Activated naive CD4-positive, alpha-beta T cell treated with anti-CD3 and anti-CD28 coated beads, Interleukin-2, amount 10 ng/mL, durations not matched to agents 7 days and 5 days (primary cell): ENCODE measurements at regions not wholly inside any gene's neighbourhood (a gene's known extent, or its start where the extent isn't known, plus 50 kb on each side); places are given as distances from the start of the nearest gene placed in this dataset.

ENCODE experiments used
- CTCF ChIA-PET: fragments of 350-600 bp; sonication (Branson Sonifier 250); formaldehyde crosslinking; loops from one replicate; lab custom pipeline; 2021; ENCODE audit warnings: antibody characterized with exemption; lab: Charles Lee
- DNase-seq: peaks from one replicate; pipeline ENCODE4 v3.0.0-alpha.2; 2020
- H3K27ac Mint-ChIP-seq: one replicate; pipeline ENCODE4 v1.8.0; 2021; ENCODE audit warnings: mild to moderate bottlenecking, moderate library complexity, mixed read lengths
- H3K27me3 Mint-ChIP-seq: one replicate; pipeline ENCODE4 v1.8.0; 2021; ENCODE audit warnings: mild to moderate bottlenecking, mixed read lengths
- H3K36me3 Mint-ChIP-seq: one replicate; pipeline ENCODE4 v1.8.0; 2021; ENCODE audit warnings: mixed read lengths
- H3K4me1 Mint-ChIP-seq: one replicate; pipeline ENCODE4 v1.8.0; 2021; ENCODE audit warnings: mixed read lengths
- H3K4me3 Mint-ChIP-seq: one replicate; pipeline ENCODE4 v1.8.0; 2021; ENCODE audit warnings: mild to moderate bottlenecking, moderate library complexity, mixed read lengths
- H3K9me3 Mint-ChIP-seq: one replicate; pipeline ENCODE4 v1.8.0; 2021; ENCODE audit warnings: mixed read lengths

GRCh38 chr2:13574831-13575230, 858.1 kb downstream of the TRIB2 start:
- CTCF ChIA-PET = no interaction called here
- Mint-ChIP-seq H3K27ac (no peak overlapping the region), H3K4me3 (no peak overlapping the region), H3K36me3 (no peaks in the 10 kb centered on the region), H3K27me3 (no peaks in the 10 kb centered on the region), H3K9me3 (peaks cover 3% of the 10 kb centered on the region), H3K4me1 (no peaks in the 10 kb centered on the region)
- no peak for DNase-seq

GRCh38 chr2:13576406-13577036, 859.8 kb downstream of the TRIB2 start:
- Mint-ChIP-seq H3K9me3 (peaks cover 3% of the 10 kb centered on the region), H3K4me3 (no peak overlapping the region), H3K27me3 (no peaks in the 10 kb centered on the region), H3K27ac (no peak overlapping the region), H3K4me1 (no peaks in the 10 kb centered on the region), H3K36me3 (no peaks in the 10 kb centered on the region)
- CTCF ChIA-PET = no interaction called here
- DNase-seq = no peak

DNA sequence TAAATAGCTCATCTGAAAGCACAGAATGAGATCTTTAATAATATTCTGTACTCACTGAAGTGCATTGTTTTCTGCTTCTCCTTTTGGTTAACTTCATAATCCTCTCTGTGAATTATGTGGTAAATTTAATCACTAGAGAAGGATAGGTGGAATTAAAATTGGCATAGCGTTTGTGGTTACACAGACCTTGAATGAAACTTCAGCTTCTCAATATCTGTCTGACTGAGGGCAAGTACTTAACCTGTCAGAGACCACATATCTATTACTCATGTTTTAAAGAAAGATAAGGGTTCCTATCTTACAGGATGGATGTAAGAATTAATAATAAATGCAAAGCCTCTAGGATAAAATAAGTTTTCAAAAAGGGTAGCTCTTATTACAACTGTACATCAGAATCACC, 861.8 kb downstream of the TRIB2 start:
- no peaks in the 10 kb centered on the region for H3K4me1 Mint-ChIP-seq
- H3K9me3 Mint-ChIP-seq = no peaks in the 10 kb centered on the region
- H3K36me3 Mint-ChIP-seq = no peaks in the 10 kb centered on the region
- no peak overlapping the region for H3K27ac Mint-ChIP-seq
- DNase-seq = no peak
- no peak overlapping the region for H3K4me3 Mint-ChIP-seq
- CTCF ChIA-PET = no interaction called here
- H3K27me3 Mint-ChIP-seq = no peaks in the 10 kb centered on the region

DNA sequence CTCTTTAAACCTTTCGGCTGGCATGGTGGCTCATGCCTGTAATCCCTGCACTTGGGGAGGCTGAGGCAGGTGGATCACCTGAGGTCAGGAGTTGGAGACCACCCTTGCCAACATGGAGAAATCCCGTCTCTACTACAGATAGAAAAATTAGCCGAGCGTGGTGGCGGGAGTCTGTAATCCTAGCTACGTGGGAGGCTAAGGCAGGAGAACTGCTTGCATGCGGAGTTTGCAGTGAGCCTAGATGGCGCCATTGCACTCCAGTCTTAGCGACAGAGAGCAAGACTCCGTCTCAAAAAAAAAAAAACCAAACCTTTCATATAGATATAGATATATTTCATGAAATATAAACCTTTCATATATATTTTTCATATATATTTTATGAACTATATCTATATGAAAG, 864.7 kb downstream of the TRIB2 start:
- Mint-ChIP-seq H3K27ac (no peak overlapping the region), H3K4me1 (no peaks in the 10 kb centered on the region), H3K27me3 (no peaks in the 10 kb centered on the region), H3K36me3 (no peaks in the 10 kb centered on the region), H3K4me3 (no peak overlapping the region), H3K9me3 (no peaks in the 10 kb centered on the region)
- DNase-seq = no peak
- CTCF ChIA-PET = no interaction called here

DNA sequence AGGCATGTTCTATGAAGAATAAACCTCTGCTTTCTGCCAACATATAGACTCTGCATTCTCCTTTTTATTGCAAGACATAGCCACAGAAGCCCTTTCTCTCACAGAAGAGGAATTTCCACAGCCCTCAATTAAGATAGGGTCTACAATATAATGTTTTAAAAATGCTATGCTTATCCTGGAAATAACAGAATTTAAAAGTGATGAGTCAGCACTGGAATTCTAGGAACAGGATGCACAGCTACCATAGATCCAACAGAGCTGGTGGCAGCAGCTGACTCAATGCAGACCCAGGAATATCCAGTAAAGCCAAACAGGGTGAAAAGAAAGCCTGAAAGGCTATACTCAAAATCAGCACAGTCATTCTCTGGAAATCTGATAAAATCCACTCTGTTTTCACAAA, 866.9 kb downstream of the TRIB2 start:
- Mint-ChIP-seq H3K27me3 (no peaks in the 10 kb centered on the region), H3K4me3 (no peak overlapping the region), H3K9me3 (no peaks in the 10 kb centered on the region), H3K36me3 (no peaks in the 10 kb centered on the region), H3K4me1 (no peaks in the 10 kb centered on the region), H3K27ac (no peak overlapping the region)
- CTCF ChIA-PET = no interaction called here
- DNase-seq = no peak

DNA sequence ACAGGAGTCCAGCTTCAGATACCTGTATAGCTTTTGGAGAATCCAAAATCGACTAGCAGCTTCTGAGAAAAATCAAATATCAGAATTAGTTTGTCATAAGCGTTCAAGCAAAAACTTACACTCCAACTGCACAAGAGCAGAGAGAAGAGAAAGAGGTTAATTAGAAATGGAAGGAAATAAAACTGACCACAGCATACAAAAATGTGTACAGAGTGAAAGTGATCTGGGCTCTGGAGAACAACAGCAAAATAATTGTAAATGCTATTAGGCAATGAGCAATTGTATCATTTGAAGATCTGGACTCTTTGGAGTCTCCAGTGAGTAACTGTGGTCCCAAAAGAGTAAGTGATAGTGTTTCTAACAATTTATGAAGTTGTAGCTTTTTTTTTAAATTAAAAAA, 867.3 kb downstream of the TRIB2 start:
- CTCF ChIA-PET = no interaction called here
- Mint-ChIP-seq H3K36me3 (no peaks in the 10 kb centered on the region), H3K4me3 (no peak overlapping the region), H3K4me1 (no peaks in the 10 kb centered on the region), H3K9me3 (no peaks in the 10 kb centered on the region), H3K27ac (no peak overlapping the region), H3K27me3 (no peaks in the 10 kb centered on the region)
- DNase-seq = no peak

DNA sequence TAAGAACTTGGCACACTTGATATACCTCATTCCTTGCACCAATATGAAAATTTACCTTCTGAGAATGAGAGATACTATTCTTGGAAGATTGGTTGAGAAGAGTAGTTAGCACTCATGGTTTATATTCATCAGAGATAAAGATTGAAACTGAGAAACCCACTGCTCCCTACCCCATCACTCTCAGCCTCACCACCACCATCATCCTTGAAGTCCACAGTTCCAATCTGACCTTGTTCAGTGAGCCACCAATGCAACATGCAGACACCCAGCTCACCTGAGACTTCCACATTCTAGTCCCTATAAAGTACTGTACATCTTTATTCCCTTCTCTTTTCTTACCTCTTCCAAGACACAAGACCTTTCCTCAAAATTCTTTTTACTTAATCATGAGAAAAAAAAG, 869.0 kb downstream of the TRIB2 start:
- CTCF ChIA-PET = no interaction called here
- no peaks in the 10 kb centered on the region for H3K36me3 Mint-ChIP-seq
- H3K9me3 Mint-ChIP-seq = no peaks in the 10 kb centered on the region
- no peaks in the 10 kb centered on the region for H3K4me1 Mint-ChIP-seq
- H3K4me3 Mint-ChIP-seq = no peak overlapping the region
- DNase-seq = no peak
- H3K27me3 Mint-ChIP-seq = no peaks in the 10 kb centered on the region
- H3K27ac Mint-ChIP-seq = no peak overlapping the region

- H3K9me3 Mint-ChIP-seq = peaks cover 11% of the 10 kb centered on the region
- no peaks in the 10 kb centered on the region for H3K36me3 Mint-ChIP-seq
- H3K27me3 Mint-ChIP-seq = no peaks in the 10 kb centered on the region
- H3K27ac Mint-ChIP-seq = no peak overlapping the region
- no peak overlapping the region for H3K4me3 Mint-ChIP-seq
- DNase-seq = no peak
- CTCF ChIA-PET = no interaction called here
- H3K4me1 Mint-ChIP-seq = no peaks in the 10 kb centered on the region
Measured at GRCh38 chr2:13596233-13596632, 879.5 kb downstream of the TRIB2 start.

- CTCF ChIA-PET = no interaction called here
- no peaks in the 10 kb centered on the region for H3K4me1 Mint-ChIP-seq
- H3K4me3 Mint-ChIP-seq = no peak overlapping the region
- peaks cover 6% of the 10 kb centered on the region for H3K9me3 Mint-ChIP-seq
- no peaks in the 10 kb centered on the region for H3K36me3 Mint-ChIP-seq
- no peak for DNase-seq
- no peak overlapping the region for H3K27ac Mint-ChIP-seq
- H3K27me3 Mint-ChIP-seq = no peaks in the 10 kb centered on the region
Measured at GRCh38 chr2:13597176-13597575, 880.4 kb downstream of the TRIB2 start.

DNA sequence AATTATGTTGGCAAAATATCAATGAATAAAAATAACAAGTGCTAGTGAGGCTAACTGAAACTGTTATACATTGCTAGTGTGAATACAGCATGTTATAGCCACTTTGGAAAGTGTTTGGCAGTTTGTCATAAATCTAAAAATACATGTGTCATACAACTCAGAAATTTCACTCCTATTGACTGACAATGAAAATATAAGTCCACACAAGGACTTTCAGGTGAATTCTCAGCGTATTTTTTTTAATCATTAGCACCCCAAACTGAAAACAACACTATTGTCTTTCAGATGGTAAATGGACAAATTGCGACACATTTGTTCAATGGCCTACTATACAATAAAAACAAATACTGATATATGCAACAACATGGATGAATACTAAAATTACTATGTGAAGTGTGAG, 884.8 kb downstream of the TRIB2 start:
- H3K36me3 Mint-ChIP-seq = no peaks in the 10 kb centered on the region
- no peaks in the 10 kb centered on the region for H3K27me3 Mint-ChIP-seq
- CTCF ChIA-PET = no interaction called here
- no peaks in the 10 kb centered on the region for H3K9me3 Mint-ChIP-seq
- H3K27ac Mint-ChIP-seq = no peak overlapping the region
- H3K4me1 Mint-ChIP-seq = no peaks in the 10 kb centered on the region
- no peak overlapping the region for H3K4me3 Mint-ChIP-seq
- no peak for DNase-seq

GRCh38 chr2:13604951-13605661, 888.4 kb downstream of the TRIB2 start:
- Mint-ChIP-seq H3K27ac (no peak overlapping the region), H3K4me3 (no peak overlapping the region), H3K27me3 (no peaks in the 10 kb centered on the region), H3K9me3 (no peaks in the 10 kb centered on the region), H3K36me3 (no peaks in the 10 kb centered on the region), H3K4me1 (no peaks in the 10 kb centered on the region)
- no peak for DNase-seq
- CTCF ChIA-PET = no interaction called here

- DNase-seq = no peak
- CTCF ChIA-PET = no interaction called here
- H3K27me3 Mint-ChIP-seq = no peaks in the 10 kb centered on the region
- no peaks in the 10 kb centered on the region for H3K4me1 Mint-ChIP-seq
- no peaks in the 10 kb centered on the region for H3K36me3 Mint-ChIP-seq
- H3K27ac Mint-ChIP-seq = no peak overlapping the region
- no peak overlapping the region for H3K4me3 Mint-ChIP-seq
- no peaks in the 10 kb centered on the region for H3K9me3 Mint-ChIP-seq
Measured at GRCh38 chr2:13607139-13607538, 890.4 kb downstream of the TRIB2 start.

- Mint-ChIP-seq H3K36me3 (no peaks in the 10 kb centered on the region), H3K27me3 (no peaks in the 10 kb centered on the region), H3K4me1 (no peaks in the 10 kb centered on the region), H3K4me3 (no peak overlapping the region), H3K27ac (no peak overlapping the region), H3K9me3 (peaks cover 2% of the 10 kb centered on the region)
- CTCF ChIA-PET = no interaction called here
- no peak for DNase-seq
Measured at GRCh38 chr2:13611939-13612338, 895.2 kb downstream of the TRIB2 start.

DNA sequence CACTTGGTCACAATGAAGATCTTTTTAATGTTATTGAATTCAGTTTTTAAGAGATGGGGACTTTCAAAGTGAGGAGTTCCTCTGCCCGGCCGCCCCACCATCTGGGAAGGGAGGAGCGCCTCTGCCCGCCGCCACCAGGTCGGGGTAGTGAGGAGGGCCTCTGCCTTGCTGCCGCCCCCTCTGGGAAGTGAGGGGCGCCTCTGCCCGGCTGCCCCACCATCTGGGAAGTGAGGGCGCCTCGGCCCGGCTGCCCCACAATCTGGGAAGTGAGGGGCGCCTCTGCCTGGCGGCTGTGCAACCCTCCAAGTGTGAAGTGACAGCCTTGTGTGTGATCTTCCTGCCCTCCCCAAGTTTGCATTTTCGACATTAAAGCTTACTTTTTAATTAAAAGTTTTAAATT, 899.3 kb downstream of the TRIB2 start:
- CTCF ChIA-PET = no interaction called here
- DNase-seq = no peak
- Mint-ChIP-seq H3K27me3 (no peaks in the 10 kb centered on the region), H3K4me3 (no peak overlapping the region), H3K27ac (no peak overlapping the region), H3K36me3 (no peaks in the 10 kb centered on the region), H3K4me1 (no peaks in the 10 kb centered on the region), H3K9me3 (peaks cover 14% of the 10 kb centered on the region)

GRCh38 chr2:13616616-13617015, 899.9 kb downstream of the TRIB2 start:
- H3K9me3 Mint-ChIP-seq = peaks cover 14% of the 10 kb centered on the region
- H3K27ac Mint-ChIP-seq = no peak overlapping the region
- H3K27me3 Mint-ChIP-seq = no peaks in the 10 kb centered on the region
- CTCF ChIA-PET = no interaction called here
- no peak overlapping the region for H3K4me3 Mint-ChIP-seq
- H3K36me3 Mint-ChIP-seq = no peaks in the 10 kb centered on the region
- no peaks in the 10 kb centered on the region for H3K4me1 Mint-ChIP-seq
- no peak for DNase-seq
